GM19467 (cell line): ENCODE measurements at regions not wholly inside any gene's neighbourhood (a gene's known extent, or its start where the extent isn't known, plus 50 kb on each side); places are given as distances from the start of the nearest gene placed in this dataset.

ENCODE experiments used
- ATAC-seq: cut with Tn5 transposase; IDR thresholded peaks from one replicate; pipeline ENCODE4 v1.9.1; 2021; ENCODE audit warnings: mild to moderate bottlenecking, moderate library complexity; ENCODE audit not compliant: unreplicated experiment

DNA sequence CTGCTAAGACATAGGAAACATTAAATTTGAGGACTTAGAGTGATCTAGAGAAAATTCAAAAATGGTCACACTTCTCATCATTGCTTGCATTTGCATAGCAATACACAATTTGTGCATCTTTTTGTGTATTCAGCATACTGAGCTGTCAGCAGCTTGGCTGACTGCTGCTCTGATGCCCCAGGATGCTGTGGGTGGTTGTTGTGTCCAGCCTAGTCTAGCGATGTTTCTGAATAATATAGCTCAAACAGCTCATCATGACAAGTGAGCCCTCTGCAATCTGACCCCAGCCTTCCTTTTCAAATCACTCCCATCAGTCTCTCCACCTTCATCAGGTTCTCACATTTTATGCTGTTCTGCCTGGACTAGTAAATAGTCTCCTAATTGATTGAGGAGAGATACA lies 483.7 kb upstream of the SPHKAP start:
- no peak for ATAC-seq

DNA sequence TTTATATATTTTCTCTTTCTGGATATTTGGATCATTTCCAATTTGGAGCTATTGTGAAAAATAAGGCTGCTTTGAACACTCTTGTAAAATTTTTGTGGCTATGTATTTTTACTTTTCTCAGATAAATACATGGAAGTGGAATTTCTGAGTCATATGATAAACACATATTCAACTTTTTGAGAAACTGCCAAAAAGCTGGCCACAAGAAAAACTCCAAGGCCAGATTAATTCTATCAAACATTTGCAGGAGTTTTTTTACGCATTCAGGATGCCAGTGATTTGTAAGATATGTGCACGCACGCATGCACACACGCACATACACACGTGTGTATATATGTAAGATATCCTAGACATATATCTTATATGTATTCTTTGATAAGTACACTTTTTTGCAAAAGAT lies 477.5 kb upstream of the SPHKAP start:
- ATAC-seq: no peak

DNA sequence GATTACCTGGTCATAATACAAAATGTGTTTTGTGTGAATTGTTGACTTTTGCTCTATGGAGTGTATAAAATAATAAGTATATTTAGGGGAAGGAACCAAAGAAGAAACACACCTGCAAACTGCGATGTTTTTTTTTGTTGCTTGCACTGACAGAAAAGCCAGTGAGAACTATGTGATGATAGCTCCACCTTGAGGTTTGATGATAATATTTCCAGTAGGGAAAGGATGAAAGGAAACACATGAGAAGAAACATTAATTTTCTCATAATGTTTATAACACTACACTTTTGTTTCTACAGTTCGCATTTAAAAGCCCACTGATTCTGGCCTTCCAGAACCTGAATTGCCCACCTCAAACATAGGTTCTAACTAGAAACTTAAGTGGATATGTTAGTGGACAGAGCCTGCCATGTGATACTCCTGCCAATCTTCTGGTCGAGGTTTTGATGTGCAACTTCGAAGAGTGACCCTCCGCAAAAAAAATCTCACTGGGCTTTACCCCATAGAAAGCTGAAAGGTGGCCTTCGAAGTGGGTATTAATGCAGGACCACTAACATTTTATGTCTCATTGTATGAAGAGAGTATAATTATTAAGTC lies 476.4 kb upstream of the SPHKAP start:
- ATAC-seq: no peak

DNA sequence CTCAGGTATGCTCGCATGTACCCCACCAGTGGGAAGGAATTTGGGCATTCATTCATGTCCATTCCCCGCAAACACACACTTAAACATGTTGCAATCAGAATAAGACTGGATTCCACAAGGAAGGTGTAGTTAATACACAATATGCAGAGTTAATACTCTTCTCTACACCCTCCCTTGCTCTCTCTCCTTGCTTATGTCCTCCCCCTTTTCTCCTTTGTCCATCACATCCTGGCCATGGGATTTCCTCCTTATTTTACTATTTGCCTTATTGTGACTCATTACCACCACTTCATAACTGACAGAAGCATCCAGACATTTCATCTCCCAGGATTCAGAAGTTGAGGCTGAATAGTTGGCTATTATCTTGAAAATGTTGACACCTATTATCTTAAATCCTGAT lies 473.8 kb upstream of the SPHKAP start:
- ATAC-seq: no peak

DNA sequence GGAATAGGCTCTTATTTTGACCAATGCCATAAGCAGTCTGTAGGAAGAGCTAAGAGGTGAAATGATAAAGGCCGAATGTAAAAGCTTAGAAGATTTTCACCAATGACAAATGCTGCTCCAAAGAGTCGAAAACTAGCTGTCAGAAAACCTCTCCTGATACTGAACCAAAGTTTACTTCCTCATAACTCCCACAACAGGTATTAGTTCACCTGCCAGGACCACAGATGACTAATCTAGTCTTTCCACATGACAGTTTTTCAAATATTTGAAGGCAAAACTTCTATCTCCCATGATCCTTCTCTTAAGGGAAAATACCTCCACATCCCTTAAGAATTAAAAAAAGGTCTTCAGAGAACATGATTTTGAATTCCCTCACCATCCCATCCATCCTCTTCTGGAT lies 473.2 kb upstream of the SPHKAP start:
- ATAC-seq: no peak

DNA sequence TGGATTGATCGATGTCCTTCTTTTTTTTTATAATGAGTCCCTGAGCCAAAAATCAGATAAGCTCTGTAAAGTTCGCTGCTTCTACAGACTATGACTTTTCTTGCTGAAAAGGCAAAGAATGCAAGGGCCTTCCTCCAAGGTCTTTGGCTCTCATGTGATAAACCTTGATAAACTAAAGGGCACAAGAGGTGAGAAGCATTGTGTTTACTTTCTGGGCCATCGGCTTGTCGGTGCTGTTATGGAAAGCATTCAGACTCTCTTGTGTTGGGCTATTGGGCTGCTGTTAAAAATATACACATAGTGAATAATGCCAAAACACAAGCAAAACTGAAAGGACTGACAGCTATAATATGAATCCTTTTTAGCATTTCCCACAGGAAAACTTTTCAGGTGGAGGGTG lies 472.4 kb upstream of the SPHKAP start:
- no peak for ATAC-seq

DNA sequence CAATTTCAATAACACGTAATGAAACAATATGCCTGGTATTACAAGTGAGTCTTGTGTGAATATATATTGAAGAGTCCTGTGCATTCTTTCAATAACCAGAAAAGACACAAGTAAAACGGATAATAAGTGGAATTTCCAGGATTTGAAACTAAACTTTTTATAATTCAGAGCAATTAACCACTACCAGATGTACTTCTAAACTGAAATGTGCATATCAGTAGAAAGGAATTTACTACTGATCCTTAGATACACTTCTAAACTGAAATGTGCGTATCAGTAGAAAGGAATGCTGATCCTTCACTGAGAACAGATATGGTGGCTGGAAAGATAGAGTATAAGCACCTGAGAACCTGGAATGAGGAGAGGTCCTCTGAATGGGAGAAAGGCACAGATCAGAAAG lies 470.9 kb upstream of the SPHKAP start:
- ATAC-seq: no peak

DNA sequence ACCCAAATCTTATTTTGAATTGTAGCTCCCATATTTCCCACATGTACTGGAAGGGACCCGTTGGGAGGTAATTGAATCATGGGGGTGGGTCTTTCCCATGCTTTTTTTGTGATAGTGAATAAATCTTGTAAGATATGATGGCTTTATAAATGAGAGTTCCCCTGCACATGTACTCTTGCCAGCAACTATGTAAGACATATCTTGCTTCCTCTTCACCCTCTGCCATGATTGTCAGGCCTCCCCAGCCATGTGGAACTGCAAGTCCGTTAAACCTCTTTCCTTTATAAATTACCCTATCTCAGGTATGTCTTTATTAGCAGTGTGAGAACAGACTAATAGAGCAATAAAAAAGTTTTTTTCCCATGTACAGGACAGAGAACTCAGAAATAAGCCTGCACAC lies 468.4 kb upstream of the SPHKAP start:
- no peak for ATAC-seq

DNA sequence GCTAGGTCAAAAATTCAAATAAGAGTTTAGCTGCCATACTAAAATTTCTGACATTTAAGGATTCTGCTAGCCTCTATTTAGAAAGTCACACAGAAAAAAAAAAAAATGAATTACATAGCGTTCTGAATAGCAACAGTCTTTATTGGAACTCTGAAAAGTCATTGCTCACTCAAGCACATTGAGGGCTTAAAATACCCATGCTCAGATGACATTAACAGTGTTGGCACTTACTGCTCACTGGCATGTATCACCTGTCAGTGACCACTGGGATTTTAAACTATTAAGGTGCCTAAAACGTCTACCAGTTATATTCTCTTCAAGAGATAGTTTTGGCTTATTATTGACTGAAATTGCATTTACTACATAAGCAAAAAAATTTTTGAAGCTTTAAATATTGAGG lies 468.0 kb upstream of the SPHKAP start:
- ATAC-seq: no peak

DNA sequence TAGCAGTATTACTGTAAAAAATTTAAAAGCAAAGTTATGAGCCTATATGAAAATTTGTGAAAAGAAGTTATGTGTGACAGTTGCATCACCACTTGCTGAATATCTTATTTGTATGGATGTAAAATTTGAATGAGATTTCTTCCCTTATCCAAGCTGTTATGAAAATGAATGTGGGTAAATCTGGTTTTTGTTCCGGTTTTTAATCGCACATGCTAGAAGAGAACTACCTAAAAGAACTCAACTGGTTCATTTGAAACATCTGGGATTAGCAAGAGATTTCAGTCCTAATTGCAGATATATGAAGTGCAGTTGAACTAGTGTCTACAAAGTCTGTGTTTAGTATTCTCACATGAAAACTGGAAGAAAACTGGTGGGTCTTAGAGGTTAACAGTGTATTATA lies 467.1 kb upstream of the SPHKAP start:
- no peak for ATAC-seq

DNA sequence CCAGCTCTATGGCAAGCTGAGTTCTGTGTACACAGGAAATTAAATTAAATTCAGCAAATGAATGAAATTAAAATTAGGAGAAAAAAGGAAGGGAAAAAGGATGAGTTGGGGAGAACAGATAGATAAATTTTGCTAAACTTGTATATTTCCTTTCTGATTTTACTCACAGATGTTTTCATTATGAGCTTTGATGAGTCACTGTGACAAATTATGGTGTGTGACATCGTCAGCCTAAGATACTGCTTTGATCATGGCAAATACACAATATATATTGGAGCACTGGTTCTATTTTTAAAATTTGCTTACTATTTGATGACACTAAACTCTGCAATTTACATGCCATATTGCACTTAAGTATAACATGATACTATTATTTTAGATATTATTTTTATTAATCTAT lies 464.6 kb upstream of the SPHKAP start:
- no peak for ATAC-seq

DNA sequence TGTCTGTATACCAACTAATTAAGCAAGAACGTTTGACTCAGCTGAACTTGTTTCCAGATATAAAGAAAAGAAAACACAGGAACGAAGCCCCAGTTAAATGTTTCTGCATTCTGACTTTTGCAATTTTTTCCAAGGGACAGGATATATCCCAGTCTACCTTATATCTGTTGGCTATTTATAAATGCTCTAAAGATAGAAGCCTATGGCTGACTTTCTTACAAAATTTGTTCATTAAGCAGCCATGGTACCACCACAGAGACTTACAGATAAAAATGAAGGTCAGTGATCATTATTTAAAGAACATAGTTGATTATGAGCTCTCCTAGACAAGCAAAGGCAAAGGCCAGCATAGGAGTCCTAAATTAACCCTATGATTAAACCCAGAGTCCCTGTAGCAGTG lies 462.7 kb upstream of the SPHKAP start:
- ATAC-seq: no peak

DNA sequence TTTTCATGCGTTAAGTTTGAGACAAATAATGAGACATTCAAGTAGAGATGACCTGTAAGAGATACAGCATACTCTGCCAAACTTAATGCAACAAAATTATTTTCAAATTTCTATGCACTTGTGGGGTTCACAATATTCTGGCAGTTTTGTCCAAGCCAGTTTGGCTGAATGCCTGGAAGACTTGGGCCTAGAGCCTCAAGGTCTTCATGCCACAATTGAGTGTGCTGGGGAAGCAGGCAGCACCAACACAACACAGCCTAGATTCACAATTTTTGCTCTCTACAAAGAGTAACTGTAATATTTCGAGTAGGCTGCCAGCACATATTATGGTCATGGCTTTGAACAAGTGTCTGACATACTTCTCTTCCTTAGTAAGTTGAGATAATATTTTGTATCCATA lies 461.4 kb upstream of the SPHKAP start:
- ATAC-seq: no peak

DNA sequence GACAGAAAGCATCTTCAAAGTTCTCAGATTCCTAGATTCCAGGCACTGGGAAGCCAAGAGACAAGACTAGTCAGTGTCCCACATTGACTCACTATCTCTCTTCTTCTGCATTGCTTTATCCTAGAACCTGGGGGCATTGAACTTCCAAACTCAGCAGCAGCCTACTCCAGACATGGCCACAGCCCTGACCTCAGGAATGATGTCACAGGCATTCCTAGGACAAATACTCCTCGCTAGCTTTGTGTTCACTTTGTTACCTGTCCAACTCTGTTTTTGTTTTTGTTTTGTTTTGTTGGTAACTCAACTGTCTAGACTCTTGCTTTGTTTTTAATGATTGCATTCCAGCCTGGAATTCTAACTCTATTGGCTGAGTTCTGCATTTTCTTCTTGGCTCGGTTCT lies 449.3 kb upstream of the SPHKAP start:
- no peak for ATAC-seq

DNA sequence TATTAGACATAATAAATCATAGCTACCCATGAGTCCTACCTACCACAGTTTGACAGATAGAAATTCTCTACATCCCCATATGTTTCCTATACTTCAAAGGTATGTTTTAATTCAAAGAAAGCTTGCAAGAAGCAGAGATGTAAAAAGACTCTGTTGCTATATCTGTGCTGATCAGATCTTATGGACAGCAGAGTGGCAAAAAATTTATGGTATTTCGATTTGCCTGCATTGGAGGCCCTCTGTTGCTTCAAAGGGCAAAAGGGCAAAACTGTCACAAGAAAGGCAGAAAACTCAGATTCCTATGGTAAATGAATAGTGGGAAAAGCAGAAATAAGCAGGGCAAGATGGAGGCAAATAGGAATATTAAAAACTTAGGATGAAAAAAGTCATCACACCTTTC lies 447.8 kb upstream of the SPHKAP start:
- ATAC-seq: no peak

DNA sequence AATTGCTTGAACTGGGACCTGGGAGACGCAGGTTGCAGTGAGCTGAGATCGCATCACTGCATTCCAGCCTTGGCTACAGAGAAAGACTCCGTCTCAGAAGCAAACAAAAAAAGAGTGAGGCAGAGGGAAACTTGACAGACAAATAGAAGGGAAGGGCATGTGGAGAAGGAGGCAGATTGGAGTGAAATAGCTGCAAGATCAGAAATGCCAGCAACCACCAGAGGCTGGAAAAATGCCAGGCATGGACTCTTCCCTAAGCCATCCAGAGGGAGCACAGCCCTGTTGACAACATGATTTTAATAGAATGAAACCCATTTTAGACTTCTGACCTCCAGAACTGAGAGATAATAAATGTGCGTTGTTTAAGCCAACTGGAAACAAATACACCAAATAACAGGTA lies 447.2 kb upstream of the SPHKAP start:
- no peak for ATAC-seq

DNA sequence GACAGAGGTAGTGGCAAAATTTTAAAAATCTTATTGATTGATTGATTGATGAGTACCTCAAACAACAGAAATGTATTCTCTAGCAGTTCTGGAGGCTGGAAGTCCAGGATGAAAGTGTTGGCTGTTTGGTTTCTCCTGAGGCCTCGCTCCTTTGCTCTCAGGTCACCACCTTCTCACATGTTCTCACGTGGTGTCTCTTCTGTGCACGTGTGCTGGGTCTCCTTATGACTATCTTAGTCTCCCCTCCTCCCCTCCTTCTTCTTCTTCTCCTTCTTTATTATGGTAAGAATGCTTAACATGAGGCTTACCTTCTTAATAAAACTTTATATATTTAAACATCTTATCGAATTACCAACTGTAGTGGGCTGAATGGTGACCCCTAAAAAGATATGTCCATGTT lies 446.0 kb upstream of the SPHKAP start:
- ATAC-seq: no peak

DNA sequence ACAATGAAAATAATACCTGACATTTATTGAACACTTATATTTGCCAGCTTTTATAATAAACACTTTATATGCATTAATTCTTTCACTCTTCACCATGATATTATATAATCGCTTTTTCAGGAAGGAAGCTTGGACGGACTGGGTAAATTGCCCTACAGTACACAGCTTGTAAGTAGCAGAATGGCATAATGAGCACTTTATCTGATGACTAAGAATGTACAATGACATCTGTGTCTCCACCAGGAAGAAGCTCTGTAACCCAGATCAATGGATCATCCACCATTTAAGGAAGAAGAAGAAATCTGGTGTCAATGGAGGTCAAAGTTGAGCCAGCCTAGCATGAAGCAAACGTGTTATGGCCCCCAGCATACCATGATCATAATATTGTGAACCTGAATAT lies 444.0 kb upstream of the SPHKAP start:
- ATAC-seq: no peak

DNA sequence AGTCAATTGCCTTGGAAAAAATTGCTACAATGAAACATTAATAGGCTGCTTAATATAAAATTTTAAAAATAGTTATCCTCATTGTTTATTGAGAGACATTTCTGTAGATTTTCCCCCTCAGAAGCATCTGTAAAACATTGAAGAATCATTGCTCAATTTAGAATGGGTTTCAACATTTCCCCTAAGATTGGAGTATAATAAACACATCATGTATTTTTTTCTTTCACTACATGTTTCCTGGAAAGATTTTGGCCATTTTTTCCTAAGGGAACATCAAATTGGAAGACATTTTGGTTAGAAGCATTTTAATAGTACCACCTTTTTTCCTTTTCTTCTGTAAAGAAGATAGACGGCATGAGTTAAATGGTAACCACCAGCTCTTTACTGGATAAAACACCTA lies 443.2 kb upstream of the SPHKAP start:
- no peak for ATAC-seq

DNA sequence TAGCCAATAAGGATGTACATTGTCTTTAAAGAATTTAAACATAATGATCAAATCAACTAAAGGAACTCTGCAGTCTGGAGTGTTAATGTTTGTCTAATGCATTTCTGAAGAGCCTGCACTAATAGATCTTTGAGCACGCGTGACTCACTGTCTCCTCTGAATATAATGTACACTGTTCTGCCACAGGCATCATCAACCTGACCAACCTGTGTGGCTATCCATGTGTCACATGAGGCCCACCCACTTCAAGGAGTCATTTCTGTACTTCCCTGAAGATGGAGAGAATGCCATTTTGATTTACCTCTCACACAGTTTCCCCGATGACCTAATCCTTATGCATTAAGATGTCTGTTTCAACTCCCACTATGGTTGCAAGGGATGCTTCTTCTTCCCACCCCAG lies 434.0 kb upstream of the SPHKAP start:
- ATAC-seq: no peak

DNA sequence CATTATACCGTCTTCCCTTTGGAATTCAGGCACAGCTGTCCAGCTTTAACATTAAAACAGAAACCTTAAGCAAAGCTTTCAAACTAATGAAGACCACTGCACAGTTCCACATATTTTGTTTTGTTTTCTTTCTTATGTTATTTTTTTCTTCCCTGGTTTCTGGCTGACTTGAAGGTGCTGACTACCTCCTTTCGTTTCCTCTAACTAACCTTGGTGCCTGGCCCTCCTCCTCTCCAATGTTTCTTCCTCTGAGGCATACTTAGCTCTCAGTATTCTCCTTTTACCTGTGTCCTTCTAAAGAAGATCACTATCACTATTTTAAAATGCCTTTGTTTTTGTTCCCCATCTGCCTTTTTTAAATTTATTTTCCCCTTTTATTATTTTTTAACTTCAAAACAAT lies 433.3 kb upstream of the SPHKAP start:
- ATAC-seq: no peak

DNA sequence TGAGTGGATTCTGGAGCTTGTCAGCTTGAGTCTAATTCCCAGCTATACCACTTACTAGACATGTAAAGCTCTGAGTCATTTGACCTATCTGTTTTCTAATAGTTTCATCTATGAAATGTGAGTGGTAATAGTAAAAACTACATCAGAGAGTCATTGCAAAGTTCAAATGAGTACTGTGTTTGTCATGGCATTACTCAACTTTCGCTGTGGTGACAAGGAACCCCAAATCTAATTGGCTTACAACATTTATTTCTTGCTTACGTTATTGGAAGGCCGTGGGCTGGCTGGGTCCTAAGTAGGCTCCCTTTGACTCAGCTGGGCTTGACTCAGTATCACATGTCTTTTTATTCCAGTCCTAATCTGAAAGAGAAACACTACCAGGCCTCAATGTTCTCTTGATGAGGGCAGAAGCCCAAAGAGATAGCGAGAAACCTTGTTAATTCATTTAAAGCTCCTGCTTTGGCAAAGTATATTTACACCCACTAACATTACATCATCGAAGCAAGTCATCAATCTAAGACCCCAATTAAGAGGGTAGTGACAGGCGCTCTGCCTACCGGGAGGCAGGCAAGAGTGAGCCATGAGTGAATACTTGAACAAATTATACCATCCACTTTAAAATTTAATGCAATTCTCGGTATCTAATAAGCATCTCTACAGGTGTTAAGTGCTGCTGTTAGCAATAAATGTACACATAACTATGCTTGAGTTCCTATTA lies 431.8 kb upstream of the SPHKAP start:
- ATAC-seq: no peak

DNA sequence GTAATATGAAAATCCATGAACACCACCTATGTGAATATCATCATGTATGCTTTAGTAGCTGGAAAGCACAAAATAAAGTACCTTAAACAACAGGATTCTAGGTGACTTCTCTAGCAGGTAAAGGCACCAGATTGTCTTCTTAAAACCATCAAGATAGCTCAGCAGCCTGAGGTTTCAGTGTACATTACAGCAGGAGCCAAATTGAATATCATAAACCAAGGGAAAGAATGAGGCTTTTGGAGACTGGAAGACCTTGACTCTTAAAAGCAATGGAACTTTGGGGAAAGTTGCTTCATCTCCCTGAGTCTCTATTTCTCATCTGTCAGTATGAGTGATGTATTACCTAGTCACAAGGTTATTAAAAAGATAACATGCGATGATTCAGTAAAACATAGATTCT lies 429.7 kb upstream of the SPHKAP start:
- no peak for ATAC-seq
